Smooth muscle cell (in vitro differentiated cells): ENCODE measurements at regions not wholly inside any gene's neighbourhood (a gene's known extent, or its start where the extent isn't known, plus 50 kb on each side); places are given as distances from the start of the nearest gene placed in this dataset.

Experiments used
- DNase-seq: peaks from one replicate; lab custom pipeline; 2025; ENCODE audit not compliant: unreplicated experiment; lab: John Stamatoyannopoulos, UW
- H2AFZ ChIP-seq: fragments of 200-600 bp; sonication (generic); 2 replicates; pipeline ENCODE4 v1.6.0; 2016; ENCODE audit warnings: antibody characterized with exemption, low read depth, mild to moderate bottlenecking
- H3F3A ChIP-seq: fragments of 200-600 bp; sonication (generic); 2 replicates; pipeline ENCODE4 v1.6.0; 2017; ENCODE audit warnings: antibody characterized with exemption, low read depth
- H3K27ac ChIP-seq: fragments of 200-600 bp; sonication (generic); 2 replicates; pipeline ENCODE4 v1.5.1; 2016; ENCODE audit warnings: low read depth, mild to moderate bottlenecking
- H3K27me3 ChIP-seq: fragments of 200-600 bp; sonication (generic); 2 replicates; pipeline ENCODE4 v1.6.1; 2016; ENCODE audit warnings: low read depth, mild to moderate bottlenecking
- H3K36me3 ChIP-seq: fragments of 200-600 bp; sonication (generic); 2 replicates; pipeline ENCODE4 v1.5.1; 2016; ENCODE audit warnings: low read depth
- H3K4me1 ChIP-seq: fragments of 200-600 bp; sonication (generic); 2 replicates; pipeline ENCODE4 v1.5.1; 2016; ENCODE audit warnings: low read depth
- H3K4me2 ChIP-seq: fragments of 200-600 bp; sonication (generic); 2 replicates; pipeline ENCODE4 v1.6.0; 2016; ENCODE audit warnings: mild to moderate bottlenecking
- H3K4me3 ChIP-seq: fragments of 200-600 bp; sonication (generic); 2 replicates; pipeline ENCODE4 v1.5.1; 2016; ENCODE audit warnings: mild to moderate bottlenecking
- H3K79me2 ChIP-seq: fragments of 200-600 bp; sonication (generic); 2 replicates; pipeline ENCODE4 v1.6.0; 2016; ENCODE audit warnings: low read depth, mild to moderate bottlenecking
- H3K9ac ChIP-seq: fragments of 200-600 bp; sonication (generic); 2 replicates; pipeline ENCODE4 v1.6.0; 2016; ENCODE audit warnings: low read depth
- H3K9me3 ChIP-seq: fragments of 200-600 bp; sonication (generic); replicated peaks from 2 replicates; pipeline ENCODE4 v1.5.1; 2016; ENCODE audit warnings: low read depth
- H4K20me1 ChIP-seq: fragments of 200-600 bp; sonication (generic); 2 replicates; pipeline ENCODE4 v1.6.0; 2016; ENCODE audit warnings: low read depth
- WGBS: methylation state at CpG from one replicate; pipeline ENCODE4 v1.1.7; 2016; ENCODE audit warnings: low lambda C conversion rate; 5-methylcytosine and 5-hydroxymethylcytosine counted together
- TF ChIP-seq, protein P1 (sequence below): fragments of 200-600 bp; sonication (generic); IDR thresholded peaks from 2 replicates; pipeline ENCODE4 v1.5.1; 2017; ENCODE audit warnings: borderline replicate concordance, mild to moderate bottlenecking, antibody characterized with exemption; ENCODE audit not compliant: insufficient read depth, poor library complexity, severe bottlenecking

DNA sequence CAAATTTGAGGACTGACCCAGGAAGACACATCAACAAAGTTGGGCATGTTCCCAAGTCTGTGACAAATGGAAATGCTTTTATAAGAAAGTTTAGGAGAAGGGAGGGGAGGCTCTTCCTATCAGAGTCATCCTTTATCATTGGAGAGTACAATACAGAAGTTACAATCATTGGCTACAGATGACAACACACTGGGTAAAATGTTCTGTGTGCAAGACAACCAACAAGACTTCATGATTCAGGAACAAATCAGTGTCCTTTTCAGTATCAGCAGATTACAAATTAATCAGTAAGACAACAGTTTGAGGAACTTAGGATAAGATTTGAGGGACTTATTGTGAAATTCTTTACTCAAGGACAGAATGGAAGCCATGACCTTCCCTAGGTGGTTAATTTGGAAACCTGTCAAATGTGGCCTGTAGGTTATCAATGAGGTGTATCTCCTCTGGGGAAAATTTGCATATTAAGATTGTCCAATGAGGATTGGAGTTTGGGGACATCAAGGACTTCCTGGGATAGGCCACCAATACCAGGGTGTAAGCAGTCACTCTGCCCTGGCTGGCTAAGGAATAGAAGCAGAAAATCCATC lies 274.4 kb upstream of the RORA start:
- no peaks in the 10 kb centered on the region for H3K79me2 ChIP-seq
- H3K4me2 ChIP-seq = no peak overlapping the region
- no peaks in the 10 kb centered on the region for H4K20me1 ChIP-seq
- no peaks in the 10 kb centered on the region for H3K27me3 ChIP-seq
- no peak overlapping the region for H3K27ac ChIP-seq
- no peaks in the 10 kb centered on the region for H3F3A ChIP-seq
- H3K9me3 ChIP-seq = no peaks in the 10 kb centered on the region
- no peak overlapping the region for H3K9ac ChIP-seq
- no peaks in the 10 kb centered on the region for H3K36me3 ChIP-seq
- DNase-seq = no peak
- TF ChIP-seq, protein P1, sequence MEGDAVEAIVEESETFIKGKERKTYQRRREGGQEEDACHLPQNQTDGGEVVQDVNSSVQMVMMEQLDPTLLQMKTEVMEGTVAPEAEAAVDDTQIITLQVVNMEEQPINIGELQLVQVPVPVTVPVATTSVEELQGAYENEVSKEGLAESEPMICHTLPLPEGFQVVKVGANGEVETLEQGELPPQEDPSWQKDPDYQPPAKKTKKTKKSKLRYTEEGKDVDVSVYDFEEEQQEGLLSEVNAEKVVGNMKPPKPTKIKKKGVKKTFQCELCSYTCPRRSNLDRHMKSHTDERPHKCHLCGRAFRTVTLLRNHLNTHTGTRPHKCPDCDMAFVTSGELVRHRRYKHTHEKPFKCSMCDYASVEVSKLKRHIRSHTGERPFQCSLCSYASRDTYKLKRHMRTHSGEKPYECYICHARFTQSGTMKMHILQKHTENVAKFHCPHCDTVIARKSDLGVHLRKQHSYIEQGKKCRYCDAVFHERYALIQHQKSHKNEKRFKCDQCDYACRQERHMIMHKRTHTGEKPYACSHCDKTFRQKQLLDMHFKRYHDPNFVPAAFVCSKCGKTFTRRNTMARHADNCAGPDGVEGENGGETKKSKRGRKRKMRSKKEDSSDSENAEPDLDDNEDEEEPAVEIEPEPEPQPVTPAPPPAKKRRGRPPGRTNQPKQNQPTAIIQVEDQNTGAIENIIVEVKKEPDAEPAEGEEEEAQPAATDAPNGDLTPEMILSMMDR = no peak
- H3K4me3 ChIP-seq = no peak overlapping the region
- H2AFZ ChIP-seq = no peak overlapping the region
- no peaks in the 10 kb centered on the region for H3K4me1 ChIP-seq

GRCh38 chr15:61501815-61502389 lies 272.8 kb upstream of the RORA start:
- Histone ChIP-seq H3K27ac (no peak overlapping the region), H3K4me1 (no peaks in the 10 kb centered on the region), H3K9me3 (no peaks in the 10 kb centered on the region), H3K4me2 (no peak overlapping the region), H3F3A (no peaks in the 10 kb centered on the region), H3K9ac (no peak overlapping the region), H4K20me1 (no peaks in the 10 kb centered on the region), H3K27me3 (no peaks in the 10 kb centered on the region), H2AFZ (no peak overlapping the region), H3K79me2 (no peaks in the 10 kb centered on the region), H3K4me3 (no peak overlapping the region), H3K36me3 (no peaks in the 10 kb centered on the region)
- WGBS = 90% methylated on average over 12 of the region's 12 CpGs
- TF ChIP-seq, protein P1 = no peak
- no peak for DNase-seq

DNA sequence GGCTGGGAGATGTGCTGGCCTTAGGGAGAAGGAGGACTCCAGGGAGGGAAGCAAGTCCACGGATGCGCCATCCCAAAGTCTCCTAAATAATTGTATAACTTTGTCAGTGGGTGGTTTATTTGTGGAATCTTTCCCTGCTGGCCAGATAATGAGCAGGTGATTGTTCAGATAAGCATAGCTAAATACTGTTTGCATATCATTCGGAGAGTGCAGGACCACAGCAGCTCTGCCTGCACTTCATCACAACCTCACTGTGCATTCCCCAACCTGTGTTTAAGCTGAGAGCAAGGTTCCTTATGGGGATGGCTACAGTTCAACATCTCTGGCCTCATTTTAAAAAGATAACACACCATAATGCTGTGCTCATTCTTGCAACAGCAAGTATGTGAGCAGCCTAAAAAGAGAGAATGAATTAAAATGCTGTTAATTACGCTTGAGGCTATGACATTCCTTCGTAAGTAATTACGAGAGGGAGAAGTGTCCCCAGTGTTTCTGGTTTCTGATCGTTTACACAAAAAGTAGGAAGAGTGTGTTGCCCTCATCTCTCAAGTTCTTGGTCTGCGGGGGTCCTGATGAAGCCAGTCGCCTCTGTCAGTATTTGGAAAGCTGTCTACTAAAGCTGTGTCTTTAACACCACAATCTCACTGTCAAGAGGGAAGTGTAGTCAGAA lies 272.0 kb upstream of the RORA start:
- no peak overlapping the region for H3K4me2 ChIP-seq
- no peaks in the 10 kb centered on the region for H3K27me3 ChIP-seq
- no peaks in the 10 kb centered on the region for H3K36me3 ChIP-seq

More for the DNA sequence above, 272.0 kb upstream of the RORA start:
- TF ChIP-seq, protein P1 = no peak
- Histone ChIP-seq H3K9me3 (no peaks in the 10 kb centered on the region), H2AFZ (no peak overlapping the region), H3K4me3 (no peak overlapping the region), H3K27ac (no peak overlapping the region), H4K20me1 (no peaks in the 10 kb centered on the region), H3F3A (no peaks in the 10 kb centered on the region), H3K79me2 (no peaks in the 10 kb centered on the region), H3K9ac (no peak overlapping the region), H3K4me1 (no peaks in the 10 kb centered on the region)
- DNase-seq = no peak
- WGBS = 79% methylated on average over 9 of the region's 9 CpGs
